ENCODE measurements at regions not wholly inside any gene's neighbourhood (a gene's known extent, or its start where the extent isn't known, plus 50 kb on each side); places are given as distances from the start of the nearest gene placed in this dataset.
"Not testable (repeated sequence)": the region's sequence is repeated elsewhere in the genome, so short reads cannot be mapped to it uniquely, and the experiment has no call there.

DNA sequence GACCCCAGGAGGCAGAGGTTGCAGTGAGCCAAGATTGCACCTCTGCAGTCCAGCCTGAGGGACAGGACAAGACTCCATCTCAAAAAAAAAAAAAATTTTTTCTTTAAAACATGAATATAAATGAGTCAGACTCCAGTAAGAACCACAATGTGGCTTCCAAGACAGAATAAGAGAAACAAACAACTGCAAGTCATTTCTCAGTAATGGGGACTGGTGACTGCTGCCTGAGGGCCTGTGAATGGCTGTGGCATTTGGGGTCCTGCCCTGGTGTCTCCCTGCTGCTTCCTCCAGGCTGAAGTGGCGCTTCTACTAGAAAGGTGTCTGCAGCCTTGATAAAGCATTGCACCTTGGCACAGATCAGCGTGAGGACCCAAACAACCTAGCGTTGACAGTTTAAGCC, 868.3 kb downstream of the SPATA31A7 start:
- H3K27ac Mint-ChIP-seq (ENCODE audit: unreplicated experiment); intact Hi-C loops (cut with micrococcal nuclease; ENCODE audit: unreplicated experiment); H3K4me3 Mint-ChIP-seq (ENCODE audit: low read depth, unreplicated experiment); BruUV-seq (replicated peaks); H3K36me3 Mint-ChIP-seq (ENCODE audit: insufficient read depth, unreplicated experiment); DNase-seq; H3K9me3 Mint-ChIP-seq (ENCODE audit: low read depth, unreplicated experiment); H3K4me1 Mint-ChIP-seq (ENCODE audit: low read depth, unreplicated experiment); CTCF ChIA-PET; H3K27me3 Mint-ChIP-seq (ENCODE audit: unreplicated experiment): not testable (repeated sequence)

DNA sequence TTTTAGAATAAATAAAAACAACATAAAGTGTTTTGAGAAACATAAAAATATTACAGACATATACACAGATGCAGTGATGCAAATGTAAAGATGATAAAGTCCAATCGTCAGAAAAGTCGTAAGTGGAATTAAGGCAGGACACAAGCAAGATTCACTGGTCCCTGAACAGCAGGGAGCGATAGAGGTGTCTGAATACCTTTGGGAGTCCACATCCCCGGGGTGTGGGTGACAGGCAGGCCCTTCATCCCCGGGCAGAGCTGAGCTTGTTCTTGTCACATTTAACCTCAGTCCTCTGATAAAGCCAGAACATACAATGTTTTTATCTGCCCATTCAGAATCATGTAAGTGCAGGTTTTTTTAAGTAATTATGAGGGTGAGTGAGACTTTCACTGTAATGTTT, 881.2 kb downstream of the SPATA31A7 start:
- H3K36me3 Mint-ChIP-seq (ENCODE audit: insufficient read depth, unreplicated experiment); BruUV-seq (replicated peaks); CTCF ChIA-PET; H3K27me3 Mint-ChIP-seq (ENCODE audit: unreplicated experiment); H3K9me3 Mint-ChIP-seq (ENCODE audit: low read depth, unreplicated experiment); H3K4me3 Mint-ChIP-seq (ENCODE audit: low read depth, unreplicated experiment); DNase-seq; intact Hi-C loops (cut with micrococcal nuclease; ENCODE audit: unreplicated experiment); H3K27ac Mint-ChIP-seq (ENCODE audit: unreplicated experiment); H3K4me1 Mint-ChIP-seq (ENCODE audit: low read depth, unreplicated experiment): not testable (repeated sequence)

DNA sequence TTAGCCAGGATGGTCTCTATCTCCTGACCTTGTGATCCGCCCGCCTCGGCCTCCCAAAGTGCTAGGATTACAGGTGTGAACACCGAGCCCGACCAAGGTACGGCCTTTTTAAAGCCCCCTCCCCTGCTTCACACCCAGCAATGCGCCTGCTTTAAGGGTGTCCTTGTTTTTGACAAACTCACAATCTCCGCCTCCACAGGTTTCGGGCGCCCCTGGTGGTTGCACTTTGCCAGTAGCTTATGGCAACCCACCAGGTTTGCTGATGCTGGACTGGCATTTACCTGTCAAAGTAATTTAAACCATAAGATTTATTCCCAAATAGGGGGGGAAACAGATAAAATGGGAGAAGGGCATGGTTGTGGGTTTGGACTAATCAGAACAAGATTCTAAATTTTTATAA, 883.6 kb downstream of the SPATA31A7 start:
- H3K27ac Mint-ChIP-seq (ENCODE audit: unreplicated experiment); H3K9me3 Mint-ChIP-seq (ENCODE audit: low read depth, unreplicated experiment); DNase-seq; CTCF ChIA-PET; H3K4me1 Mint-ChIP-seq (ENCODE audit: low read depth, unreplicated experiment); H3K4me3 Mint-ChIP-seq (ENCODE audit: low read depth, unreplicated experiment); BruUV-seq (replicated peaks); H3K27me3 Mint-ChIP-seq (ENCODE audit: unreplicated experiment); intact Hi-C loops (cut with micrococcal nuclease; ENCODE audit: unreplicated experiment); H3K36me3 Mint-ChIP-seq (ENCODE audit: insufficient read depth, unreplicated experiment): not testable (repeated sequence)

DNA sequence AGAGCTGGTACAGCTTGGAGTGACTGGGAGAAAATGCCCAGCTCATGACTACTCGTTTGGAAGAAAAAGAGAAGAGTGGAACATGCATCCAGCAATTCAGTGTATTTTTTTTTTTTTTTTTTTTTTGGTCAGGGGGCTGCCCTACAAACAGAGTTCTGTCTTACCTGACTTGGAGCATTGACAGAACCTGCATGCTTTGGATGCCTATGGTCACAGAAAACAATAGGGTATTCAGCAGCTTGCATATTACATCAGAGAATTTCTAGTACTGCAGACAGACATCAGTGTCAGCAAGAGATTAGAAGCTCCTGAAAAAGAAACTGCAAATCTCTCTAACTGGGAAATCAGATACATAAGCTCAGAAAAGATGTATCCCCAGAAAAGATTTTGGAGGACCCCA, 894.4 kb downstream of the SPATA31A7 start:
- H3K4me1 Mint-ChIP-seq (ENCODE audit: low read depth, unreplicated experiment); H3K36me3 Mint-ChIP-seq (ENCODE audit: insufficient read depth, unreplicated experiment); CTCF ChIA-PET; BruUV-seq (replicated peaks); H3K27me3 Mint-ChIP-seq (ENCODE audit: unreplicated experiment); H3K9me3 Mint-ChIP-seq (ENCODE audit: low read depth, unreplicated experiment); H3K27ac Mint-ChIP-seq (ENCODE audit: unreplicated experiment); intact Hi-C loops (cut with micrococcal nuclease; ENCODE audit: unreplicated experiment); DNase-seq; H3K4me3 Mint-ChIP-seq (ENCODE audit: low read depth, unreplicated experiment): not testable (repeated sequence)

GRCh38 chr9:62095714-62096345, 906.0 kb downstream of the SPATA31A7 start:
- H3K27me3 Mint-ChIP-seq (ENCODE audit: unreplicated experiment); H3K27ac Mint-ChIP-seq (ENCODE audit: unreplicated experiment); BruUV-seq (replicated peaks); DNase-seq; H3K4me1 Mint-ChIP-seq (ENCODE audit: low read depth, unreplicated experiment); H3K36me3 Mint-ChIP-seq (ENCODE audit: insufficient read depth, unreplicated experiment); intact Hi-C loops (cut with micrococcal nuclease; ENCODE audit: unreplicated experiment); H3K9me3 Mint-ChIP-seq (ENCODE audit: low read depth, unreplicated experiment); H3K4me3 Mint-ChIP-seq (ENCODE audit: low read depth, unreplicated experiment); CTCF ChIA-PET: not testable (repeated sequence)

- H3K27me3 Mint-ChIP-seq (ENCODE audit: unreplicated experiment); CTCF ChIA-PET; DNase-seq; H3K4me1 Mint-ChIP-seq (ENCODE audit: low read depth, unreplicated experiment); intact Hi-C loops (cut with micrococcal nuclease; ENCODE audit: unreplicated experiment); H3K9me3 Mint-ChIP-seq (ENCODE audit: low read depth, unreplicated experiment); H3K27ac Mint-ChIP-seq (ENCODE audit: unreplicated experiment); BruUV-seq (replicated peaks); H3K36me3 Mint-ChIP-seq (ENCODE audit: insufficient read depth, unreplicated experiment); H3K4me3 Mint-ChIP-seq (ENCODE audit: low read depth, unreplicated experiment): not testable (repeated sequence)
Measured at GRCh38 chr9:62110486-62110885, 920.6 kb downstream of the SPATA31A7 start.

DNA sequence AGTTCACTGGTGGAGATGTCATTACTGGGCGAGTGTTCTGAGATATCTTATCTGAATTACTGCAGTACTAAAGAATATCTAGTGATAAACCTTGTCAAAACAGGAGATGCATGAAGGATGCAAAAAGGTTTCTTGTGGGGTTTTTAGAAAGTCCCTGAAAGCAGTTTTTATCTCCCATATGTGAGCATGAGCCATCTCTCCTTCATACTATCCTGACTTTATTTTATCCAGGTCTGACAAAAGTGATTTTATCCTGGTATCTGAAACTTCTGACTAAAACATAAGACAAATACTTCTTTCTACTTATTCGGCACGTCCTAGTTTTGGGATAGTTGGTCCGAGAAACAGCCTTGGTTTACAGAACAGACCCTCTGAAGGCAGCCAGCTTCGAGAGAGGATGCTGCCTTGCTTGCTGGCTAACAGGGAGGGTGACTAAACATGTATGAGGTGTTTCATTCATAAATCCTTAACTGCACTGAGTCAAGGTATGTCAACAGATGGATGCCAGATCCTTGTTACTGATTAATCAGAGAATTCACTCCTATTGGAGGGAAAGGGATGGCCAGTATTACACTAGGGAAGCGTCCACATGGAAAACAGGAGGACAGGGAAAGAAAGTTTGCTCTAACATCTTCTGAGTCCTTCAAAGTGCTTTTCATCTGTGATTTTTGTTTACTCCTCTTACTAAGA, 927.3 kb downstream of the SPATA31A7 start:
- H3K4me1 Mint-ChIP-seq (ENCODE audit: low read depth, unreplicated experiment); H3K27me3 Mint-ChIP-seq (ENCODE audit: unreplicated experiment); intact Hi-C loops (cut with micrococcal nuclease; ENCODE audit: unreplicated experiment); H3K36me3 Mint-ChIP-seq (ENCODE audit: insufficient read depth, unreplicated experiment); DNase-seq; BruUV-seq (replicated peaks); H3K9me3 Mint-ChIP-seq (ENCODE audit: low read depth, unreplicated experiment); H3K27ac Mint-ChIP-seq (ENCODE audit: unreplicated experiment); H3K4me3 Mint-ChIP-seq (ENCODE audit: low read depth, unreplicated experiment); CTCF ChIA-PET: not testable (repeated sequence)

DNA sequence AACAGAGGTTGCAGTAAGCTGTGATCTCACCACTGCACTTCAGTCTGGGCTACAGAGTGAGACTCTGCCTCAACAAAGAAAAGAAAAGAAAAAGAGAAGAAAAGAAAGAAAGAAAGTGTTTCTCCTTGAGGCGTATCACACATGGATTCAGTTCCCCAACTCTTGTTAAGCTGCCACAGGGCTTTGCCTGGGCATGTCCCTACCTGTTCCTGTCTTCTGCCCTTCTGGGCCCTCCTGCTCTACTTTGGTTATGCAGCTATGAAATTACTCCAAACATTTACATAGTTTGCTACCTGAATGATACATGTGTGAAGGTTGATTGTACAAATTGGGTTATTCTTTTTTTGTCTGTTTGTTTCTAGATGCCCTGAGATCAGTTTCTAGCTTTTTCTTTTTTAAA, 929.8 kb downstream of the SPATA31A7 start:
- CTCF ChIA-PET; DNase-seq; H3K4me3 Mint-ChIP-seq (ENCODE audit: low read depth, unreplicated experiment); H3K27ac Mint-ChIP-seq (ENCODE audit: unreplicated experiment); H3K36me3 Mint-ChIP-seq (ENCODE audit: insufficient read depth, unreplicated experiment); H3K9me3 Mint-ChIP-seq (ENCODE audit: low read depth, unreplicated experiment); BruUV-seq (replicated peaks); H3K27me3 Mint-ChIP-seq (ENCODE audit: unreplicated experiment); H3K4me1 Mint-ChIP-seq (ENCODE audit: low read depth, unreplicated experiment); intact Hi-C loops (cut with micrococcal nuclease; ENCODE audit: unreplicated experiment): not testable (repeated sequence)

- H3K4me1 Mint-ChIP-seq (ENCODE audit: low read depth, unreplicated experiment); H3K36me3 Mint-ChIP-seq (ENCODE audit: insufficient read depth, unreplicated experiment); H3K9me3 Mint-ChIP-seq (ENCODE audit: low read depth, unreplicated experiment); H3K27me3 Mint-ChIP-seq (ENCODE audit: unreplicated experiment); intact Hi-C loops (cut with micrococcal nuclease; ENCODE audit: unreplicated experiment); H3K27ac Mint-ChIP-seq (ENCODE audit: unreplicated experiment); H3K4me3 Mint-ChIP-seq (ENCODE audit: low read depth, unreplicated experiment); CTCF ChIA-PET; DNase-seq; BruUV-seq (replicated peaks): not testable (repeated sequence)
Measured at GRCh38 chr9:62125631-62126611, 936.1 kb downstream of the SPATA31A7 start.

DNA sequence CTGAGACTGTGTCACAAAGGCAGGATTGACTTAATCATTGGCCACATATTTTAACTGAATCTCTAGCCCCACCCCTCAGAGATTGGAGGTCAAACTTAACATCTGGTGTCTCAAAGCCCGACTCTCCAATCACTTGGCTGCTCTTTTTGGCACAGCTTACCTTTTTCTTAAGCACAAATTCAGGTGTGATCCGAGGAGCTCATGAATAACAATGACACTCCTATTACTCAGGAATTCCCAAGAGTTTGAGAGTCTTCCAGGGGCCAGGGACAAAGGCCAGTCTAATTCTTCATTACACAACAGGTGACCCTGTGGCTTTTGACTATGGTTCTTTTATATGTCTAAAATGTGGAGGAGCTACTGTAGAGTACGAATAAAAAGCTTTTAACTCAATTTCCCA, 945.2 kb downstream of the SPATA31A7 start:
- BruUV-seq (replicated peaks); H3K36me3 Mint-ChIP-seq (ENCODE audit: insufficient read depth, unreplicated experiment); DNase-seq; H3K27ac Mint-ChIP-seq (ENCODE audit: unreplicated experiment); H3K4me3 Mint-ChIP-seq (ENCODE audit: low read depth, unreplicated experiment); CTCF ChIA-PET; H3K9me3 Mint-ChIP-seq (ENCODE audit: low read depth, unreplicated experiment); H3K4me1 Mint-ChIP-seq (ENCODE audit: low read depth, unreplicated experiment); intact Hi-C loops (cut with micrococcal nuclease; ENCODE audit: unreplicated experiment); H3K27me3 Mint-ChIP-seq (ENCODE audit: unreplicated experiment): not testable (repeated sequence)

All from Calu3 (cell line).